ENCODE measurements at regions not wholly inside any gene's neighbourhood (a gene's known extent, or its start where the extent isn't known, plus 50 kb on each side); places are given as distances from the start of the nearest gene placed in this dataset.

GRCh38 chr3:40653878-40654277, 129.1 kb downstream of the ZNF621 start:
- 96 to 97% methylated on average over 3 of the region's 3 CpGs for WGBS, 2 donors
- H3K4me3 ChIP-seq, result no peak overlapping the region

GRCh38 chr3:40655551-40655950, 130.8 kb downstream of the ZNF621 start:
- no peaks in the 10 kb centered on the region for H3K36me3 ChIP-seq (ENCODE audit: control insufficient read depth in 4 of 4, insufficient read depth in 4 of 4, low read length in 4 of 4)
- no peaks in the 10 kb centered on the region for H3K27me3 ChIP-seq (ENCODE audit: control insufficient read depth in 3 of 3, insufficient read depth in 3 of 3, low read length in 2 of 3)
- H3K9ac ChIP-seq (ENCODE audit: insufficient read depth in 1 of 2, low read length in 2 of 2), result no peak overlapping the region
- no peak for TF ChIP-seq CTCF (IDR thresholded peaks at IDR 0.05; ENCODE audit: control extremely low read depth, extremely low read depth)
- WGBS, 2 donors, result 91 to 92% methylated on average over 4 of the region's 4 CpGs
- DNase-seq (no peak), ATAC-seq (ENCODE audit: insufficient read depth, low FRiP score) (no peak)
- H3K9me3 ChIP-seq (ENCODE audit: control insufficient read depth in 4 of 4, insufficient read depth in 3 of 4, low read length in 3 of 4), result peaks cover 0 to 2% (median 0%) of the 10 kb centered on the region in 4 donors
- H3K4me1 ChIP-seq (ENCODE audit: control insufficient read depth in 5 of 5, insufficient read depth in 5 of 5, low read length in 5 of 5), result no peaks in the 10 kb centered on the region
- H3K27ac ChIP-seq (ENCODE audit: low read depth in 1 of 2, low read length in 1 of 2), result no peak overlapping the region
- no peak overlapping the region for H3K4me3 ChIP-seq

More at GRCh38 chr3:40653878-40654277, 129.1 kb downstream of the ZNF621 start:
- no peak for DNase-seq
- Histone ChIP-seq H3K9me3 (ENCODE audit: control insufficient read depth in 4 of 4, insufficient read depth in 3 of 4, low read length in 3 of 4) (peaks cover 0 to 2% (median 0%) of the 10 kb centered on the region in 4 donors), H3K9ac (ENCODE audit: insufficient read depth in 1 of 2, low read length in 2 of 2) (no peak overlapping the region), H3K36me3 (ENCODE audit: control insufficient read depth in 4 of 4, insufficient read depth in 4 of 4, low read length in 4 of 4) (no peaks in the 10 kb centered on the region), H3K27me3 (ENCODE audit: control insufficient read depth in 3 of 3, insufficient read depth in 3 of 3, low read length in 2 of 3) (no peaks in the 10 kb centered on the region), H3K4me1 (ENCODE audit: control insufficient read depth in 5 of 5, insufficient read depth in 5 of 5, low read length in 5 of 5) (no peaks in the 10 kb centered on the region), H3K27ac (ENCODE audit: low read depth in 1 of 2, low read length in 1 of 2) (no peak overlapping the region)
- no peak for TF ChIP-seq CTCF (IDR thresholded peaks at IDR 0.05; ENCODE audit: control extremely low read depth, extremely low read depth)
- no peak for ATAC-seq (ENCODE audit: insufficient read depth, low FRiP score)

GRCh38 chr3:40657623-40658022, 132.9 kb downstream of the ZNF621 start:
- H3K9ac ChIP-seq (ENCODE audit: insufficient read depth in 1 of 2, low read length in 2 of 2), result no peak overlapping the region
- 97 to 99% methylated on average over 3 of the region's 3 CpGs for WGBS, 2 donors
- no peak overlapping the region for H3K27ac ChIP-seq (ENCODE audit: low read depth in 1 of 2, low read length in 1 of 2)
- H3K9me3 ChIP-seq (ENCODE audit: control insufficient read depth in 4 of 4, insufficient read depth in 3 of 4, low read length in 3 of 4), result peaks cover 0 to 2% (median 0%) of the 10 kb centered on the region in 4 donors
- H3K4me1 ChIP-seq (ENCODE audit: control insufficient read depth in 5 of 5, insufficient read depth in 5 of 5, low read length in 5 of 5), result no peaks in the 10 kb centered on the region
- no peaks in the 10 kb centered on the region for H3K27me3 ChIP-seq (ENCODE audit: control insufficient read depth in 3 of 3, insufficient read depth in 3 of 3, low read length in 2 of 3)
- TF ChIP-seq CTCF (IDR thresholded peaks at IDR 0.05; ENCODE audit: control extremely low read depth, extremely low read depth), result no peak
- no peak for DNase-seq
- H3K4me3 ChIP-seq, result no peak overlapping the region
- no peak for ATAC-seq (ENCODE audit: insufficient read depth, low FRiP score)
- no peaks in the 10 kb centered on the region for H3K36me3 ChIP-seq (ENCODE audit: control insufficient read depth in 4 of 4, insufficient read depth in 4 of 4, low read length in 4 of 4)

GRCh38 chr3:40658305-40658704, 133.5 kb downstream of the ZNF621 start:
- WGBS, 2 donors, result 86 to 92% methylated on average over 5 of the region's 5 CpGs
- TF ChIP-seq CTCF (IDR thresholded peaks at IDR 0.05; ENCODE audit: control extremely low read depth, extremely low read depth), result no peak
- DNase-seq (no peak), ATAC-seq (ENCODE audit: insufficient read depth, low FRiP score) (no peak)
- Histone ChIP-seq H3K9ac (ENCODE audit: insufficient read depth in 1 of 2, low read length in 2 of 2) (no peak overlapping the region), H3K9me3 (ENCODE audit: control insufficient read depth in 4 of 4, insufficient read depth in 3 of 4, low read length in 3 of 4) (peaks cover 0 to 2% (median 0%) of the 10 kb centered on the region in 4 donors), H3K4me3 (no peak overlapping the region), H3K36me3 (ENCODE audit: control insufficient read depth in 4 of 4, insufficient read depth in 4 of 4, low read length in 4 of 4) (no peaks in the 10 kb centered on the region), H3K27me3 (ENCODE audit: control insufficient read depth in 3 of 3, insufficient read depth in 3 of 3, low read length in 2 of 3) (no peaks in the 10 kb centered on the region), H3K4me1 (ENCODE audit: control insufficient read depth in 5 of 5, insufficient read depth in 5 of 5, low read length in 5 of 5) (no peaks in the 10 kb centered on the region), H3K27ac (ENCODE audit: low read depth in 1 of 2, low read length in 1 of 2) (no peak overlapping the region)

Measured in lung (tissue), 11 donors.